DND-41 (cell line): ENCODE measurements at regions not wholly inside any gene's neighbourhood (a gene's known extent, or its start where the extent isn't known, plus 50 kb on each side); places are given as distances from the start of the nearest gene placed in this dataset.

Experiments used
- ATAC-seq: fragments of 200-7000 bp; cut with Tn5 transposase; 3 replicates; pipeline ENCODE4 v1.9.1; 2021; ENCODE audit warnings: low read depth; ENCODE audit not compliant: insufficient read depth
- DNase-seq: peaks from one replicate; pipeline ENCODE4 v3.0.0-alpha.2; 2020
- H2AFZ ChIP-seq: 2 replicates; pipeline ENCODE4 v1.6.0; 2012; ENCODE audit warnings: low read depth, low read length
- H3K27ac ChIP-seq: 2 replicates; pipeline ENCODE4 v1.5.1; 2012; ENCODE audit warnings: low read length, inconsistent platforms
- H3K27me3 ChIP-seq: fragments of 200-600 bp; sonication (generic); 2 replicates; pipeline ENCODE4 v1.6.0; 2012; ENCODE audit warnings: low read length, mild to moderate bottlenecking, inconsistent platforms; ENCODE audit not compliant: insufficient read depth, poor library complexity
- H3K36me3 ChIP-seq: 2 replicates; pipeline ENCODE4 v1.5.1; 2012; ENCODE audit warnings: low read length, inconsistent platforms; ENCODE audit not compliant: insufficient read depth
- H3K4me1 ChIP-seq: 2 replicates; pipeline ENCODE4 v1.5.1; 2012; ENCODE audit warnings: mild to moderate bottlenecking, low read length; ENCODE audit not compliant: insufficient read depth
- H3K4me2 ChIP-seq: 2 replicates; pipeline ENCODE4 v1.6.0; 2012; ENCODE audit warnings: mild to moderate bottlenecking, moderate library complexity, low read length, inconsistent platforms; ENCODE audit not compliant: insufficient read depth
- H3K4me3 ChIP-seq, 2 experiments: fragments of 200-600 bp in 1 of 2; shearing (Covaris generic) in 1 of 2; 2 replicates each; pipeline ENCODE4 v1.5.1; 2012 to 2016; ENCODE audit warnings: inconsistent platforms in 2 of 2, low read length in 2 of 2, mild to moderate bottlenecking in 2 of 2, low read depth in 1 of 2, moderate library complexity in 1 of 2
- H3K79me2 ChIP-seq: 2 replicates; pipeline ENCODE4 v1.6.0; 2012; ENCODE audit warnings: low read length, inconsistent platforms; ENCODE audit not compliant: insufficient read depth
- H3K9ac ChIP-seq: 2 replicates; pipeline ENCODE4 v1.6.0; 2012; ENCODE audit warnings: low read depth, mild to moderate bottlenecking, inconsistent platforms, low read length, moderate library complexity
- H3K9me3 ChIP-seq: 2 replicates; pipeline ENCODE4 v1.5.1; 2012; ENCODE audit warnings: low read length, moderate library complexity, mild to moderate bottlenecking, inconsistent platforms; ENCODE audit not compliant: insufficient read depth, severe bottlenecking
- H4K20me1 ChIP-seq: 2 replicates; pipeline ENCODE4 v1.6.0; 2012; ENCODE audit warnings: low read length; ENCODE audit not compliant: insufficient read depth
- EZH2 ChIP-seq: IDR thresholded peaks from 3 replicates; pipeline ENCODE4 v1.6.1; 2012; ENCODE audit warnings: borderline replicate concordance, low read depth, mild to moderate bottlenecking, moderate library complexity, low read length, inconsistent platforms; ENCODE audit not compliant: severe bottlenecking
- TF ChIP-seq, protein P1 (sequence below): IDR thresholded peaks from 2 replicates; pipeline ENCODE4 v1.5.1; 2012; ENCODE audit warnings: borderline replicate concordance, low read length, moderate library complexity, mild to moderate bottlenecking; ENCODE audit not compliant: poor library complexity, severe bottlenecking; ENCODE audit errors: extremely low read depth

DNA sequence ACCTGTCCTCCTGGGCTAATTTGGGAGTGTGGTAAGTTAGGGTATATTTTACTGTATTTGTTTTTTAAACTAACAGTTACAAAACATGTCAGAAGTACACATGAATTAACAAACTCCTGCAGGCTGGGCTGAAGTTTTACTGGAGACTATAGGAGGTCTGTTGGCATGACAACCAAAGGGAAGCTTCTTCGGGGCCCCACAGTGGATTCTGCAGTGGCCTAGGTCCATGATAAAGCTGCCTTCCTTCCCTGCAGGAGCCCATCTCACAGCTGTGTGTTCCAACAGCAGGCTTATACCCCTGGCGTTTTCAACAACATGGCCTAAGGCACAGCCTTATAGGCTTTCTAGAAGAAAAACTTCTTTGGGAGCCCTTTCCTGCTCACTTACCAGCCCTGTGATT is 128.0 kb upstream of the SETBP1 start:
- TF ChIP-seq EZH2 = no peak
- TF ChIP-seq, protein P1, sequence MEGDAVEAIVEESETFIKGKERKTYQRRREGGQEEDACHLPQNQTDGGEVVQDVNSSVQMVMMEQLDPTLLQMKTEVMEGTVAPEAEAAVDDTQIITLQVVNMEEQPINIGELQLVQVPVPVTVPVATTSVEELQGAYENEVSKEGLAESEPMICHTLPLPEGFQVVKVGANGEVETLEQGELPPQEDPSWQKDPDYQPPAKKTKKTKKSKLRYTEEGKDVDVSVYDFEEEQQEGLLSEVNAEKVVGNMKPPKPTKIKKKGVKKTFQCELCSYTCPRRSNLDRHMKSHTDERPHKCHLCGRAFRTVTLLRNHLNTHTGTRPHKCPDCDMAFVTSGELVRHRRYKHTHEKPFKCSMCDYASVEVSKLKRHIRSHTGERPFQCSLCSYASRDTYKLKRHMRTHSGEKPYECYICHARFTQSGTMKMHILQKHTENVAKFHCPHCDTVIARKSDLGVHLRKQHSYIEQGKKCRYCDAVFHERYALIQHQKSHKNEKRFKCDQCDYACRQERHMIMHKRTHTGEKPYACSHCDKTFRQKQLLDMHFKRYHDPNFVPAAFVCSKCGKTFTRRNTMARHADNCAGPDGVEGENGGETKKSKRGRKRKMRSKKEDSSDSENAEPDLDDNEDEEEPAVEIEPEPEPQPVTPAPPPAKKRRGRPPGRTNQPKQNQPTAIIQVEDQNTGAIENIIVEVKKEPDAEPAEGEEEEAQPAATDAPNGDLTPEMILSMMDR = no peak
- DNase-seq (no peak), ATAC-seq (no peak)
- Histone ChIP-seq H3K4me3 (no peak overlapping the region), H3K9me3 (no peaks in the 10 kb centered on the region), H3K4me1 (peaks cover 10% of the 10 kb centered on the region), H3K27me3 (no peaks in the 10 kb centered on the region), H3K36me3 (no peaks in the 10 kb centered on the region), H3K27ac (no peak overlapping the region), H3K79me2 (no peaks in the 10 kb centered on the region), H4K20me1 (no peaks in the 10 kb centered on the region), H3K4me2 (no peak overlapping the region), H3K9ac (no peak overlapping the region), H2AFZ (no peak overlapping the region)

DNA sequence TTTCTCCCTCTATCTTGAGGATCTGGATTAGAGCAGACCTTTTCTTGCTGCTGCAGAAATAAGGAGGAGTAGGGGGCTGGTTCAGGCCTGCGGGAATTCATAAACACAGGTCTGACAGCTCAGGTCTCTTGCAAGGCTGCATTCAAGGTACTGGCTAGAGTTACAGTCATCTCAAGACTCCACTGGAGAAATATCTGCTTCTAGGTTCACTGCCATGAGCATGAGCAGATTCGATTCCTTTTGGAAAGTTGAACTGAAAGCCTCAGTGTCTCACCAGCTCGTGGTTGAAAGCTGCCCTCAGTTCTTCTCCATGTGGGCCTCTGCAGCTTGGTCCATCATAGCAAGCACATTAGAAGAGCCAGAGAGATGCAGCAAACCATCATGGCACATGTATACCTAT is 124.4 kb upstream of the SETBP1 start:
- Histone ChIP-seq H3K79me2 (no peaks in the 10 kb centered on the region), H3K9me3 (no peaks in the 10 kb centered on the region), H3K4me3 (no peak overlapping the region), H4K20me1 (no peaks in the 10 kb centered on the region), H2AFZ (peak overlapping the region; percentile 50; the same call in 1 of the 2 replicates), H3K4me1 (no peaks in the 10 kb centered on the region), H3K36me3 (no peaks in the 10 kb centered on the region), H3K27me3 (no peaks in the 10 kb centered on the region), H3K4me2 (no peak overlapping the region), H3K27ac (no peak overlapping the region), H3K9ac (no peak overlapping the region)
- no peak for TF ChIP-seq EZH2
- TF ChIP-seq, protein P1 = no peak
- no peak for DNase-seq
- ATAC-seq = no peak

DNA sequence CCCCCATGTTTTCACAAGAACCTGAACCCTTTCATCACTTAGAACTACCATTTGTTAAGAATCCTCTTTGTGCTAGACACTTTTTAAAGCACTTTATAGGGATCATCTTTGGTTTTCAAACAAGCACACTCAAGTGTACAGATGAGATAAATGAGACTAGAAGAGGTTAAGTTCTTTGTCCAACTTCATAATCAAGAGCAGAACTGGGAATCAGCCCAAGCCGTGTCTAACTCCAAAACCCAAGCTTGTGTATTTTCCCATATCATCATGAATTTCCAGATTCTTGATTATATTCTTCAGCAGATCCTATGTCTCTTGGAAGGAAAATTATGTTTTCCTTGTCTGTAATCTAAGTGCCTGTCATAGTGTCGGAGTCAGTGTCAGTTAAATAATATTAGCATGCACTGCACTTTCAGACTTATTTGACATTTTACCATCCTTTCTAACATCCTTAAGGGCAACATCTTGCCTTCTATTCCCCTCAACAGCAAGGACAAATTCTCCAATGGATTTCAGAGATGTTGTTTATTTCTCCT is 123.0 kb upstream of the SETBP1 start:
- TF ChIP-seq EZH2 = no peak
- TF ChIP-seq, protein P1 = no peak
- Histone ChIP-seq H3K27ac (no peak overlapping the region), H2AFZ (no peak overlapping the region), H3K9ac (no peak overlapping the region), H3K36me3 (no peaks in the 10 kb centered on the region), H3K9me3 (no peaks in the 10 kb centered on the region), H3K4me2 (no peak overlapping the region), H3K79me2 (no peaks in the 10 kb centered on the region), H3K4me3 (no peak overlapping the region), H3K4me1 (no peaks in the 10 kb centered on the region), H3K27me3 (no peaks in the 10 kb centered on the region), H4K20me1 (no peaks in the 10 kb centered on the region)
- DNase-seq (no peak), ATAC-seq (no peak)

DNA sequence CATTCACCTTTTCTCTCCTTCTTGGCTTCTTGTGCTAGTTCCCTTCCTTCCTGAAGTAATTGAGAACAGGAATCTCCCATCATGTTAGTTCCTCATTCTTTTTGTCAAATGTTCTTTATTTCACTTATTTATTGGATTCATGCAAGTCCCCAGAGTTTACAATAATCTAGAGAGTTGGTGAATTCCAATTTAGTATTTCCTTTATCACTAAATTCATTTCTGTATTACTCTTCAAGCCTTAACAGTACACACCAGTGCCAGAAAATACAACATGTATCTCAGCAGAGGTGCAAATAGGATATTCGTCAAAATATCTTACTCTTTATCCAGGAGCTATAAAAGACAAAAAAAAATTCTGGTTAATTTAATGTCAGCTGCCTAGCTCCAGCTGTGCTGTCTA is 121.9 kb upstream of the SETBP1 start:
- TF ChIP-seq EZH2 = no peak
- H3K36me3 ChIP-seq = no peaks in the 10 kb centered on the region
- DNase-seq = no peak
- ATAC-seq = no peak
- H3K4me3 ChIP-seq = no peak overlapping the region
- H3K9me3 ChIP-seq = no peaks in the 10 kb centered on the region
- no peaks in the 10 kb centered on the region for H3K4me1 ChIP-seq
- no peaks in the 10 kb centered on the region for H3K27me3 ChIP-seq
- no peak overlapping the region for H3K27ac ChIP-seq
- no peaks in the 10 kb centered on the region for H3K79me2 ChIP-seq
- no peak overlapping the region for H3K9ac ChIP-seq
- no peak overlapping the region for H3K4me2 ChIP-seq
- H4K20me1 ChIP-seq = no peaks in the 10 kb centered on the region
- H2AFZ ChIP-seq = no peak overlapping the region
